ENCODE measurements at regions not wholly inside any gene's neighbourhood (a gene's known extent, or its start where the extent isn't known, plus 50 kb on each side); places are given as distances from the start of the nearest gene placed in this dataset.

DNA sequence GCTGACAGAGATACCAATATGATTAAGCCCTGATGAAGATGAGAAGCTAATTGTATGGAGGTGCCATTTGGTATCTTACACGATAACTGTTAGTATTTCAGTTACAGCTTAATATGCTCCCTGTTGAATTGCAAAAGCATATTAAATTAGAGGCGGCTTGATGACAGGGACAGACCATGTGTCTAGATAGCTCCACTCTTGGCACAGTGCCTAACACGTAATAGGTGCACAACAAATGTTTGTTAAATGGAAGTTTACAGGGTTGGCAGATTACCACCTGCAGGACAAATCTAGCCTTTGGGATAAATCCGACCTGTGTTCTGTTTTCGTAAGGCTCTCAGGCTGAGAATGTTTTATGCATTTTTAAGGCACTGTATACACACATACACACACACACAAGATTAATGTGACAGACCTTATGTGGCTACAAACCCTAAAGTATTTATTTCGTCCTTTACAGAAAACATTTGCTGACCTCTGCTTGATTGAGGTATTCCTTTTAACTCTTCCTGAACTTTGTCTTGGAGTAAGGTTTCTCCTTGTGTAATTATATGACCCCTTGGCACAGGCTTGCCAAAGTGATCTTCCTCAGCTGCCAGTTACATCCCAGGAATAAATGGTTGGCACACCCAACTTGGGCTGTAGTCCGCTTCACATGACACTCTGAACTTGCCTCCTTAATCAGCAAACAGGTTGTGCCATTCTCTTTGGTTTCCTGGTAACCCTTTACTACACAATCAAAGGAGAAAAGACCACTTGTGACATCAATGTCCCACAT lies 348.9 kb downstream of the HRH4 start:
- no peak overlapping the region for H3K9ac ChIP-seq (ENCODE audit: insufficient read depth, low read length, poor library complexity, severe bottlenecking)
- H3K36me3 ChIP-seq (replicated peaks in 1 of 2; ENCODE audit: control insufficient read depth in 1 of 2, insufficient read depth in 2 of 2, low read length in 2 of 2) = no peaks in the 10 kb centered on the region
- 90% methylated on average over 4 of the region's 7 CpGs for WGBS (ENCODE audit: insufficient coverage)
- H3K4me2 ChIP-seq (replicated peaks; ENCODE audit: extremely low read depth, low read length, poor library complexity, severe bottlenecking) = no peak overlapping the region
- no peaks in the 10 kb centered on the region for H3K36me3 Mint-ChIP-seq
- H3K27me3 ChIP-seq (ENCODE audit: control insufficient read depth in 2 of 2, insufficient read depth in 2 of 2, low read length in 2 of 2) = no peaks in the 10 kb centered on the region
- intact Hi-C loops (cut with micrococcal nuclease) = no loop called here
- no peaks in the 10 kb centered on the region for H3K4me1 Mint-ChIP-seq
- H3K4me1 ChIP-seq (ENCODE audit: control insufficient read depth in 1 of 2, insufficient read depth in 2 of 2, low read length in 2 of 2) = no peaks in the 10 kb centered on the region
- H3K4me3 ChIP-seq (replicated peaks in 1 of 3; ENCODE audit: low read depth in 2 of 3, low read length in 3 of 3) = no peak overlapping the region
- no peak overlapping the region for H3K27ac ChIP-seq (ENCODE audit: low read depth in 1 of 2, low read length in 2 of 2)
- no peaks in the 10 kb centered on the region for H3K79me2 ChIP-seq (ENCODE audit: insufficient read depth, low read length)
- no peaks in the 10 kb centered on the region for H4K20me1 ChIP-seq (ENCODE audit: insufficient read depth, low read length)
- H3K27ac Mint-ChIP-seq = no peak overlapping the region
- no peak overlapping the region for H2AFZ ChIP-seq (ENCODE audit: insufficient read depth, low read depth, low read length, poor library complexity, severe bottlenecking)
- no peaks in the 10 kb centered on the region for H3K27me3 Mint-ChIP-seq (ENCODE audit: low read depth in 3 of 3)
- H3K9me3 Mint-ChIP-seq = peaks cover 2 to 10% (median 6%) of the 10 kb centered on the region in 7 donors
- no peaks in the 10 kb centered on the region for H3K9me3 ChIP-seq (replicated peaks in 1 of 2; ENCODE audit: control insufficient read depth in 1 of 2, insufficient read depth in 1 of 2, low read length in 2 of 2)
- no peak overlapping the region for H3K4me3 Mint-ChIP-seq
- TF ChIP-seq, protein P1, sequence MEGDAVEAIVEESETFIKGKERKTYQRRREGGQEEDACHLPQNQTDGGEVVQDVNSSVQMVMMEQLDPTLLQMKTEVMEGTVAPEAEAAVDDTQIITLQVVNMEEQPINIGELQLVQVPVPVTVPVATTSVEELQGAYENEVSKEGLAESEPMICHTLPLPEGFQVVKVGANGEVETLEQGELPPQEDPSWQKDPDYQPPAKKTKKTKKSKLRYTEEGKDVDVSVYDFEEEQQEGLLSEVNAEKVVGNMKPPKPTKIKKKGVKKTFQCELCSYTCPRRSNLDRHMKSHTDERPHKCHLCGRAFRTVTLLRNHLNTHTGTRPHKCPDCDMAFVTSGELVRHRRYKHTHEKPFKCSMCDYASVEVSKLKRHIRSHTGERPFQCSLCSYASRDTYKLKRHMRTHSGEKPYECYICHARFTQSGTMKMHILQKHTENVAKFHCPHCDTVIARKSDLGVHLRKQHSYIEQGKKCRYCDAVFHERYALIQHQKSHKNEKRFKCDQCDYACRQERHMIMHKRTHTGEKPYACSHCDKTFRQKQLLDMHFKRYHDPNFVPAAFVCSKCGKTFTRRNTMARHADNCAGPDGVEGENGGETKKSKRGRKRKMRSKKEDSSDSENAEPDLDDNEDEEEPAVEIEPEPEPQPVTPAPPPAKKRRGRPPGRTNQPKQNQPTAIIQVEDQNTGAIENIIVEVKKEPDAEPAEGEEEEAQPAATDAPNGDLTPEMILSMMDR (IDR thresholded peaks at IDR 0.05) = no peak
- no peak for DNase-seq

DNA sequence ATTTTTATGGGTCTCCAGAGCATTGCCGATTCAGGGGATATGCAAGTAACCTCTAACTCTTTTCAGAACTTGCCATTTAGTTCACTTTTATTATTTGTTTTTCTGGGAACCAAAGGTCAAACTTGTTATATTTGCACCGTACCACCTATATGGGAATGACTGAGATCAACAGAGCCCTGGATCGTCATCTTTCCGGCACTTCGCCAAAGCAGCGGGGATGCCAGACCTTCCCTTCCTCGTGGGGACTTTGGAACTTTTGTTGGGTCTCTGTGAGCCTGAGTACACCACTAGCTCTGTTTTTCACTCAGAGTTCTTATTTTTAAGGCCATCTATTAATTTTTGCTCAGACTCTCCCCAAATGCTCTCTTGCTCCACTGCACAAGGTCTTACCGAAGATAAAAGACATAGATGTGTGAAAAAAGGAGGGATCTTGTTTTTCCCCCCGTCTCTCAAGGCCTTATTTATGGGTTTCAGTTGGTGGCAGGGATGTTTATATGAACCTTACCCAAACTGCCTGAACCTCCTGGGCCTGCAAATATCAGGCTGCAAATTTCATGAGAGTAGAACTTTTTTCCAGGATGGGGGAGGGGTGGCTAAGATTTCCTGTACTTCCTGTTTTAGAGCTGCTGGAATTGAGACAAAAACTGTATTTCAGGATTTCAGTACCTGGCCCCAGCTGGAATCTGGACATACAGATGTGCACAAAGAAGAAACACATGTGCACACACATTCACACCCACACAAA lies 350.3 kb downstream of the HRH4 start:
- no peak overlapping the region for H3K9ac ChIP-seq (ENCODE audit: insufficient read depth, low read length, poor library complexity, severe bottlenecking)
- no peak overlapping the region for H2AFZ ChIP-seq (ENCODE audit: insufficient read depth, low read depth, low read length, poor library complexity, severe bottlenecking)
- no peak overlapping the region for H3K4me2 ChIP-seq (replicated peaks; ENCODE audit: extremely low read depth, low read length, poor library complexity, severe bottlenecking)
- no peaks in the 10 kb centered on the region for H3K4me1 ChIP-seq (ENCODE audit: control insufficient read depth in 1 of 2, insufficient read depth in 2 of 2, low read length in 2 of 2)
- no peak for DNase-seq
- no peak overlapping the region for H3K27ac ChIP-seq (ENCODE audit: low read depth in 1 of 2, low read length in 2 of 2)
- Mint-ChIP-seq H3K27ac (no peak overlapping the region), H3K27me3 (ENCODE audit: low read depth in 3 of 3) (no peaks in the 10 kb centered on the region), H3K36me3 (no peaks in the 10 kb centered on the region), H3K9me3 (peaks cover 0 to 8% (median 6%) of the 10 kb centered on the region in 7 donors), H3K4me3 (no peak overlapping the region), H3K4me1 (no peaks in the 10 kb centered on the region)
- intact Hi-C loops (cut with micrococcal nuclease) = no loop called here
- no peaks in the 10 kb centered on the region for H3K79me2 ChIP-seq (ENCODE audit: insufficient read depth, low read length)
- no peaks in the 10 kb centered on the region for H3K27me3 ChIP-seq (ENCODE audit: control insufficient read depth in 2 of 2, insufficient read depth in 2 of 2, low read length in 2 of 2)
- no peaks in the 10 kb centered on the region for H3K36me3 ChIP-seq (replicated peaks in 1 of 2; ENCODE audit: control insufficient read depth in 1 of 2, insufficient read depth in 2 of 2, low read length in 2 of 2)
- no peaks in the 10 kb centered on the region for H3K9me3 ChIP-seq (replicated peaks in 1 of 2; ENCODE audit: control insufficient read depth in 1 of 2, insufficient read depth in 1 of 2, low read length in 2 of 2)
- no peaks in the 10 kb centered on the region for H4K20me1 ChIP-seq (ENCODE audit: insufficient read depth, low read length)
- TF ChIP-seq, protein P1 (IDR thresholded peaks at IDR 0.05) = no peak
- WGBS (ENCODE audit: insufficient coverage) = no CpG with 5 or more reads among the region's 9 CpGs
- no peak overlapping the region for H3K4me3 ChIP-seq (replicated peaks in 1 of 3; ENCODE audit: low read depth in 2 of 3, low read length in 3 of 3)

Measured in CD14-positive monocyte (primary cell).